Pancreas (tissue), 10 donors: ENCODE measurements at regions not wholly inside any gene's neighbourhood (a gene's known extent, or its start where the extent isn't known, plus 50 kb on each side); places are given as distances from the start of the nearest gene placed in this dataset.
A peak's percentile ranks its signal among the peaks of the same experiment; 100 is the strongest.
"Not testable (repeated sequence)": the region's sequence is repeated elsewhere in the genome, so short reads cannot be mapped to it uniquely, and the experiment has no call there.

Source experiments
- ATAC-seq, 4 donors: fragments of 200-7000 bp; cut with Tn5 transposase; one replicate each; pipeline versions ENCODE4 v1.8.0 to v1.9.1; 2020; ENCODE audit warnings: mild to moderate bottlenecking in 4 of 4, moderate library complexity in 4 of 4
- DNase-seq, 6 donors: peaks; one replicate each; pipeline ENCODE4 v3.0.0-alpha.2; 2020
- FAIRE-seq: peaks from 2 replicates; lab custom pipeline; 2012; peaks lifted over from hg19 to GRCh38; lab: Jason Lieb, UNC
- H3K27ac ChIP-seq, 4 donors: fragments of 200-600 bp; sonication (generic); 1 replicate in 3 of 4; 2 replicates in 1 of 4; pipeline versions ENCODE4 v1.5.0 to v1.8.0; 2020
- H3K27me3 ChIP-seq, 4 donors: fragments of 200-600 bp; one replicate each; pipeline ENCODE4 v1.8.0; 2021
- H3K36me3 ChIP-seq, 3 donors: fragments of 200-600 bp; sonication (generic) in 1 of 3; one replicate each; pipeline versions ENCODE4 v1.5.0 to v1.8.0; 2020 to 2021
- H3K4me1 ChIP-seq, 3 donors: fragments of 200-600 bp; one replicate each; pipeline ENCODE4 v1.8.0; 2021
- H3K4me3 ChIP-seq, 4 donors: fragments of 200-600 bp; sonication (generic) in 2 of 4; one replicate each; pipeline versions ENCODE4 v1.5.0 to v1.8.0; 2020 to 2021
- H3K9me3 ChIP-seq, 4 donors: fragments of 200-600 bp; one replicate each; pipeline ENCODE4 v1.8.0; 2021
- WGBS, 2 donors: extraction: QIAGEN DNeasy Blood & Tissue Kit; methylation state at CpG; one replicate each; pipeline ENCODE4 v1.1.7; 2013; 5-methylcytosine and 5-hydroxymethylcytosine counted together
- intact Hi-C, 3 donors: fragments of 100-400 bp; cut with DNase I; formaldehyde crosslinking; loops; one replicate each; pipeline versions ENCODE4 v1.11.1 to v1.14.2; 2022
- donor health status: healthy with polysubstance abuse.
- donor health status: DM: no; HTN: no; CAD: no; lungs with moderate emphysema.
- donor health status: DM: no; HTN: no; CAD: no.
- donor health status: control.
- donor health status: control.
- donor health status: Bipolar disorder and iron deficiency.
- donor health status: DM: yes; HTN: yes; CAD: no.
- donor health status: DM: no; HTN: no; CAD: no.
- donor health status: DM: no; HTN: no; CAD: no.
- donor health status: DM: yes; HTN: yes; CAD: no.

GRCh38 chr15:21079544-21079943 is 213.4 kb upstream of the POTEB2 start:
- FAIRE-seq = not testable (repeated sequence)
- no CpG with 5 or more reads among the region's 9 CpGs for WGBS, 2 donors

GRCh38 chr15:21068917-21069316 is 202.8 kb upstream of the POTEB2 start:
- H3K4me3 ChIP-seq, H3K27me3 ChIP-seq, H3K4me1 ChIP-seq, FAIRE-seq, intact Hi-C loops, ATAC-seq, H3K36me3 ChIP-seq, H3K27ac ChIP-seq, H3K9me3 ChIP-seq, DNase-seq: not testable (repeated sequence)
- 68 to 85% methylated on average over 5 to 6 of the region's 7 CpGs for WGBS, 2 donors

More at GRCh38 chr15:21079544-21079943, 213.4 kb upstream of the POTEB2 start:
- H3K27ac ChIP-seq, H3K9me3 ChIP-seq, H3K27me3 ChIP-seq, intact Hi-C loops, H3K4me1 ChIP-seq, H3K36me3 ChIP-seq, H3K4me3 ChIP-seq, ATAC-seq, DNase-seq: not testable (repeated sequence)

- FAIRE-seq, intact Hi-C loops, H3K27ac ChIP-seq, H3K36me3 ChIP-seq, ATAC-seq, H3K4me1 ChIP-seq, H3K9me3 ChIP-seq, H3K27me3 ChIP-seq, H3K4me3 ChIP-seq: not testable (repeated sequence)
- DNase-seq = peak in 1 of 6 donors; percentile 24
- WGBS, 2 donors = 28 to 37% methylated on average over 4 to 6 of the region's 6 CpGs
Observed at GRCh38 chr15:21063512-21063911, 197.4 kb upstream of the POTEB2 start.

- FAIRE-seq, H3K4me1 ChIP-seq, H3K4me3 ChIP-seq, H3K36me3 ChIP-seq, ATAC-seq, H3K27ac ChIP-seq, DNase-seq, H3K27me3 ChIP-seq, intact Hi-C loops, H3K9me3 ChIP-seq: not testable (repeated sequence)
- 34 to 80% methylated on average over 1 to 6 of the region's 6 CpGs for WGBS, 2 donors
Observed at GRCh38 chr15:21062619-21063163, 196.6 kb upstream of the POTEB2 start.

- DNase-seq, H3K4me1 ChIP-seq, H3K36me3 ChIP-seq, H3K9me3 ChIP-seq, H3K27ac ChIP-seq, H3K27me3 ChIP-seq, H3K4me3 ChIP-seq, intact Hi-C loops, ATAC-seq, FAIRE-seq: not testable (repeated sequence)
- WGBS, 2 donors = no CpG with 5 or more reads among the region's 5 CpGs
Observed at GRCh38 chr15:21051866-21052265, 185.8 kb upstream of the POTEB2 start.

GRCh38 chr15:21031703-21032102 is 165.6 kb upstream of the POTEB2 start:
- intact Hi-C loops, H3K9me3 ChIP-seq, H3K4me1 ChIP-seq, FAIRE-seq, ATAC-seq, H3K4me3 ChIP-seq, H3K27me3 ChIP-seq, H3K36me3 ChIP-seq, DNase-seq, H3K27ac ChIP-seq: not testable (repeated sequence)
- WGBS, 2 donors = no CpG with 5 or more reads among the region's 2 CpGs

GRCh38 chr15:21029001-21029400 is 162.9 kb upstream of the POTEB2 start:
- intact Hi-C loops, DNase-seq, H3K27me3 ChIP-seq, H3K4me3 ChIP-seq, H3K36me3 ChIP-seq, FAIRE-seq, H3K9me3 ChIP-seq, H3K4me1 ChIP-seq, H3K27ac ChIP-seq: not testable (repeated sequence)
- ATAC-seq = peak; percentile 54 to 93 (median 88)
- WGBS, 2 donors = no CpG with 5 or more reads among the region's 6 CpGs

- H3K4me1 ChIP-seq, H3K9me3 ChIP-seq, intact Hi-C loops, H3K36me3 ChIP-seq, H3K4me3 ChIP-seq, FAIRE-seq, H3K27me3 ChIP-seq, H3K27ac ChIP-seq, DNase-seq: not testable (repeated sequence)
- ATAC-seq = peak in 3 of 4 donors; percentile 57 to 70 (median 67)
- WGBS, 2 donors = 55 to 68% methylated on average over 3 to 4 of the region's 9 CpGs
Observed at GRCh38 chr15:21027942-21028341, 161.8 kb upstream of the POTEB2 start.

- intact Hi-C loops, H3K9me3 ChIP-seq, H3K36me3 ChIP-seq, H3K4me1 ChIP-seq, H3K4me3 ChIP-seq, ATAC-seq, H3K27ac ChIP-seq, FAIRE-seq, H3K27me3 ChIP-seq: not testable (repeated sequence)
- peak in 1 of 6 donors; percentile 65 for DNase-seq
- WGBS, 2 donors = 83% methylated on average over 6 to 8 of the region's 12 CpGs
Observed at GRCh38 chr15:21026848-21027247, 160.7 kb upstream of the POTEB2 start.

- intact Hi-C loops, FAIRE-seq, H3K27me3 ChIP-seq, ATAC-seq, H3K9me3 ChIP-seq, H3K4me3 ChIP-seq, H3K4me1 ChIP-seq, H3K27ac ChIP-seq, H3K36me3 ChIP-seq: not testable (repeated sequence)
- peak in 1 of 6 donors; percentile 84 for DNase-seq
- WGBS, 2 donors = 81 to 92% methylated on average over 15 to 17 of the region's 18 CpGs
Observed at GRCh38 chr15:21024235-21024987, 158.3 kb upstream of the POTEB2 start.

GRCh38 chr15:21018176-21018575 is 152.1 kb upstream of the POTEB2 start:
- H3K4me3 ChIP-seq, H3K9me3 ChIP-seq, FAIRE-seq, H3K27me3 ChIP-seq, intact Hi-C loops, H3K27ac ChIP-seq, H3K4me1 ChIP-seq, ATAC-seq, H3K36me3 ChIP-seq: not testable (repeated sequence)
- WGBS, 2 donors = 73 to 79% methylated on average over 7 to 9 of the region's 11 CpGs
- peak in 1 of 6 donors; percentile 43 for DNase-seq

GRCh38 chr15:21017326-21017725 is 151.2 kb upstream of the POTEB2 start:
- H3K36me3 ChIP-seq, H3K4me3 ChIP-seq, H3K4me1 ChIP-seq, intact Hi-C loops, ATAC-seq, H3K27me3 ChIP-seq, FAIRE-seq, H3K9me3 ChIP-seq, H3K27ac ChIP-seq: not testable (repeated sequence)
- 75 to 78% methylated on average over 3 to 7 of the region's 9 CpGs for WGBS, 2 donors
- DNase-seq = peak in 1 of 6 donors; percentile 23
